GM12878 (cell line): ENCODE measurements at regions not wholly inside any gene's neighbourhood (a gene's known extent, or its start where the extent isn't known, plus 50 kb on each side); places are given as distances from the start of the nearest gene placed in this dataset.

Experiments
- BHLHE40 ChIP-seq, 2 experiments: fragments of 450-650 bp in 1 of 2; IDR thresholded peaks; 2 replicates each; pipeline ENCODE4 v1.6.1; 2011 to 2017; ENCODE audit warnings: low read depth in 2 of 2, borderline replicate concordance in 1 of 2, improper control_type of control experiment in 1 of 2, low read length in 1 of 2, mild to moderate bottlenecking in 1 of 2
- CEBPZ ChIP-seq: fragments of 150-350 bp; IDR thresholded peaks from 2 replicates; pipeline ENCODE4 v1.6.1; 2016; ENCODE audit warnings: low read depth, low read length
- GABPA ChIP-seq: IDR thresholded peaks from 2 replicates; pipeline ENCODE4 v1.6.1; 2014; ENCODE audit warnings: antibody characterized with exemption, low read depth, mild to moderate bottlenecking, inconsistent platforms
- JUNB ChIP-seq: IDR thresholded peaks from 2 replicates; pipeline ENCODE4 v1.6.1; 2016; ENCODE audit warnings: antibody characterized with exemption, mild to moderate bottlenecking
- POLR2AphosphoS2 ChIP-seq: IDR thresholded peaks from 2 replicates; pipeline ENCODE4 v1.6.1; 2011; ENCODE audit warnings: low read depth, mild to moderate bottlenecking, low read length, improper control_type of control experiment, moderate library complexity
- POU2F2 ChIP-seq: IDR thresholded peaks from 3 replicates; pipeline ENCODE4 v1.6.1; 2011; ENCODE audit warnings: low read depth, mild to moderate bottlenecking, low read length, borderline replicate concordance
- USF1 ChIP-seq: IDR thresholded peaks from 2 replicates; pipeline ENCODE4 v1.6.1; 2011; ENCODE audit warnings: borderline replicate concordance, low read depth, mild to moderate bottlenecking, moderate library complexity, mixed read lengths, low read length; ENCODE audit not compliant: insufficient read depth; ENCODE audit errors: extremely low read length
- ZBTB33 ChIP-seq: fragments of 450-650 bp; IDR thresholded peaks from 2 replicates; pipeline ENCODE4 v1.6.1; 2017; ENCODE audit warnings: mild to moderate bottlenecking

GRCh38 chr12:107238296-107238695 is 144.9 kb upstream of the CRY1 start (continued):
- TF ChIP-seq ZBTB33 = no peak
- TF ChIP-seq BHLHE40 (IDR thresholded peaks at IDR 0.05; ENCODE audit: borderline replicate concordance in 1 of 2, low read depth in 2 of 2, low read length in 1 of 2) = no peak
- no peak for TF ChIP-seq JUNB
- TF ChIP-seq POU2F2 = no peak
- TF ChIP-seq CEBPZ = no peak
- TF ChIP-seq USF1 = no peak
- TF ChIP-seq GABPA = no peak
- no peak for TF ChIP-seq POLR2AphosphoS2
